ENCODE measurements at regions not wholly inside any gene's neighbourhood (a gene's known extent, or its start where the extent isn't known, plus 50 kb on each side); places are given as distances from the start of the nearest gene placed in this dataset.

- peaks cover 4% of the 10 kb centered on the region for H3K9me3 Mint-ChIP-seq (ENCODE audit: unreplicated experiment)
- Histone ChIP-seq H3K9me3 (ENCODE audit: insufficient read depth, low read depth, low read length) (no peaks in the 10 kb centered on the region), H3K36me3 (ENCODE audit: insufficient read depth, low read length) (no peaks in the 10 kb centered on the region), H3K27me3 (ENCODE audit: insufficient read depth, low read length) (peaks cover 55% of the 10 kb centered on the region), H3K27ac (ENCODE audit: low read depth, low read length) (no peak overlapping the region), H3K4me2 (ENCODE audit: low read length) (no peak overlapping the region), H3K9ac (ENCODE audit: low read length) (no peak overlapping the region), H4K20me1 (ENCODE audit: insufficient read depth, low read length) (no peaks in the 10 kb centered on the region), H3K79me2 (ENCODE audit: insufficient read depth, low read length) (no peaks in the 10 kb centered on the region), H3K4me1 (ENCODE audit: insufficient read depth, low read length) (no peaks in the 10 kb centered on the region), H3K4me3 (ENCODE audit: insufficient read depth, low read depth, low read length) (no peak overlapping the region), H2AFZ (ENCODE audit: low read depth, low read length) (no peak overlapping the region)
- H3K27ac Mint-ChIP-seq (ENCODE audit: unreplicated experiment) = no peak overlapping the region
- peaks cover 71% of the 10 kb centered on the region for H3K27me3 Mint-ChIP-seq (ENCODE audit: low read depth, unreplicated experiment)
- TF ChIP-seq EZH2 (IDR thresholded peaks at IDR 0.05; ENCODE audit: insufficient read depth, low read length) (no peak), CTCF (IDR thresholded peaks at IDR 0.05; ENCODE audit: insufficient read depth, low read depth, low read length) (no peak)
- no peak overlapping the region for H3K4me3 Mint-ChIP-seq (ENCODE audit: unreplicated experiment)
- DNase-seq (ENCODE audit: low read depth) = no peak
- H3K36me3 Mint-ChIP-seq (ENCODE audit: low read depth, unreplicated experiment) = no peaks in the 10 kb centered on the region
- no peak for FAIRE-seq
- H3K4me1 Mint-ChIP-seq (ENCODE audit: low read depth, unreplicated experiment) = peaks cover 5% of the 10 kb centered on the region
Observed at GRCh38 chr16:85986931-85987749, 88.2 kb downstream of the IRF8 start.

DNA sequence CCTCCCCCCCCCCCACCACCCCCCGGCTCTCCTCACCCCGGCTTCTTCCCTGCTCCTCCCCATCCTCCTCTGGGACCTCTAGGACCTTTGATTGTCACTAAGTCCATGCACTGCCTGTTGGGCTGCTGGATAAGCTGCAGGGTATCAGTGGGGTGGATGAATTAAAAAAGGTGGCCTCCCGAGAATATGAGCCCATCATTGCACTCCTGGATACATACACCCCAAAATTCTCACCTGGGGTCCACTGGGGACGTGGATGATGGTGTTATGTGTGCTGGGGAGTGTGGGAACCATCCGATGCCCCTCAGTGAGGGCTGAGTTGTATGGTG is 88.8 kb downstream of the IRF8 start:
- TF ChIP-seq EZH2 (IDR thresholded peaks at IDR 0.05; ENCODE audit: insufficient read depth, low read length) = no peak
- no peak for TF ChIP-seq CTCF (IDR thresholded peaks at IDR 0.05; ENCODE audit: insufficient read depth, low read depth, low read length)
- peaks cover 59% of the 10 kb centered on the region for H3K27me3 ChIP-seq (ENCODE audit: insufficient read depth, low read length)

GRCh38 chr16:85988306-85988705 is 89.3 kb downstream of the IRF8 start:
- H3K4me1 ChIP-seq (ENCODE audit: insufficient read depth, low read length) = no peaks in the 10 kb centered on the region
- no peaks in the 10 kb centered on the region for H3K9me3 ChIP-seq (ENCODE audit: insufficient read depth, low read depth, low read length)
- Mint-ChIP-seq H3K4me3 (ENCODE audit: unreplicated experiment) (no peak overlapping the region), H3K27ac (ENCODE audit: unreplicated experiment) (no peak overlapping the region), H3K36me3 (ENCODE audit: low read depth, unreplicated experiment) (no peaks in the 10 kb centered on the region), H3K9me3 (ENCODE audit: unreplicated experiment) (peaks cover 4% of the 10 kb centered on the region), H3K27me3 (ENCODE audit: low read depth, unreplicated experiment) (peaks cover 74% of the 10 kb centered on the region), H3K4me1 (ENCODE audit: low read depth, unreplicated experiment) (peaks cover 5% of the 10 kb centered on the region)
- no peak overlapping the region for H2AFZ ChIP-seq (ENCODE audit: low read depth, low read length)
- H3K9ac ChIP-seq (ENCODE audit: low read length) = no peak overlapping the region
- TF ChIP-seq CTCF (IDR thresholded peaks at IDR 0.05; ENCODE audit: insufficient read depth, low read depth, low read length) = no peak
- no peak for TF ChIP-seq EZH2 (IDR thresholded peaks at IDR 0.05; ENCODE audit: insufficient read depth, low read length)
- H3K4me2 ChIP-seq (ENCODE audit: low read length) = no peak overlapping the region
- no peaks in the 10 kb centered on the region for H4K20me1 ChIP-seq (ENCODE audit: insufficient read depth, low read length)
- H3K27me3 ChIP-seq (ENCODE audit: insufficient read depth, low read length) = peaks cover 64% of the 10 kb centered on the region
- H3K79me2 ChIP-seq (ENCODE audit: insufficient read depth, low read length) = no peaks in the 10 kb centered on the region
- H3K4me3 ChIP-seq (ENCODE audit: insufficient read depth, low read depth, low read length) = no peak overlapping the region
- no peaks in the 10 kb centered on the region for H3K36me3 ChIP-seq (ENCODE audit: insufficient read depth, low read length)
- no peak overlapping the region for H3K27ac ChIP-seq (ENCODE audit: low read depth, low read length)
- FAIRE-seq (no peak), DNase-seq (ENCODE audit: low read depth) (no peak)

More for the DNA sequence above, 88.8 kb downstream of the IRF8 start:
- H3K4me3 Mint-ChIP-seq (ENCODE audit: unreplicated experiment) = no peak overlapping the region
- Histone ChIP-seq H3K4me2 (ENCODE audit: low read length) (no peak overlapping the region), H3K9ac (ENCODE audit: low read length) (no peak overlapping the region), H3K79me2 (ENCODE audit: insufficient read depth, low read length) (no peaks in the 10 kb centered on the region), H3K9me3 (ENCODE audit: insufficient read depth, low read depth, low read length) (no peaks in the 10 kb centered on the region), H3K4me3 (ENCODE audit: insufficient read depth, low read depth, low read length) (no peak overlapping the region), H3K4me1 (ENCODE audit: insufficient read depth, low read length) (no peaks in the 10 kb centered on the region), H3K27ac (ENCODE audit: low read depth, low read length) (no peak overlapping the region), H4K20me1 (ENCODE audit: insufficient read depth, low read length) (no peaks in the 10 kb centered on the region), H2AFZ (ENCODE audit: low read depth, low read length) (no peak overlapping the region), H3K36me3 (ENCODE audit: insufficient read depth, low read length) (no peaks in the 10 kb centered on the region)
- H3K9me3 Mint-ChIP-seq (ENCODE audit: unreplicated experiment) = peaks cover 4% of the 10 kb centered on the region
- H3K27ac Mint-ChIP-seq (ENCODE audit: unreplicated experiment) = no peak overlapping the region
- peaks cover 5% of the 10 kb centered on the region for H3K4me1 Mint-ChIP-seq (ENCODE audit: low read depth, unreplicated experiment)
- DNase-seq (ENCODE audit: low read depth) (no peak), FAIRE-seq (no peak)
- H3K36me3 Mint-ChIP-seq (ENCODE audit: low read depth, unreplicated experiment) = no peaks in the 10 kb centered on the region
- H3K27me3 Mint-ChIP-seq (ENCODE audit: low read depth, unreplicated experiment) = peaks cover 72% of the 10 kb centered on the region

Measured in astrocyte (in vitro differentiated cells and primary cell).